ENCODE measurements at regions not wholly inside any gene's neighbourhood (a gene's known extent, or its start where the extent isn't known, plus 50 kb on each side); places are given as distances from the start of the nearest gene placed in this dataset.

DNA sequence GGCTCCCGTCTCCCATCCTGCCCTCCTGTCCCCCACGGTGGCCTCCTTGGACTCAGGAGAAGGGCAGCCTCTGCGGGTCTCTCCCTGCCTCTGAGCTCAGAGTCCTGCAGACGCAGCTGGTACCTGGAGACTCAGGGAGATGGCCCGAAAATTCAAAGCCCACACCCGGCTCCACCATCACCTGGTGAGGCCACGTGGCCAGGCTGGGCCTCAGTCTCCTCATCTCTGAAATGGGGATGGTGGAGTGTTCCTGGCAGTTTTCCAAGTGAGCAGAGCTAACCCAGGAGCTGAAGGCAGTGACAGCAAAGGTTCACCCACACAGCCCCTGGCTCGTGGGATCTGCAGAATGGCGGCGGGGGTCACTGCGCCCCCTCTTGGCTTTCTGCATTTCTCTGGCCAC is 62.1 kb upstream of the RXRA start:
- TF ChIP-seq, protein P1, sequence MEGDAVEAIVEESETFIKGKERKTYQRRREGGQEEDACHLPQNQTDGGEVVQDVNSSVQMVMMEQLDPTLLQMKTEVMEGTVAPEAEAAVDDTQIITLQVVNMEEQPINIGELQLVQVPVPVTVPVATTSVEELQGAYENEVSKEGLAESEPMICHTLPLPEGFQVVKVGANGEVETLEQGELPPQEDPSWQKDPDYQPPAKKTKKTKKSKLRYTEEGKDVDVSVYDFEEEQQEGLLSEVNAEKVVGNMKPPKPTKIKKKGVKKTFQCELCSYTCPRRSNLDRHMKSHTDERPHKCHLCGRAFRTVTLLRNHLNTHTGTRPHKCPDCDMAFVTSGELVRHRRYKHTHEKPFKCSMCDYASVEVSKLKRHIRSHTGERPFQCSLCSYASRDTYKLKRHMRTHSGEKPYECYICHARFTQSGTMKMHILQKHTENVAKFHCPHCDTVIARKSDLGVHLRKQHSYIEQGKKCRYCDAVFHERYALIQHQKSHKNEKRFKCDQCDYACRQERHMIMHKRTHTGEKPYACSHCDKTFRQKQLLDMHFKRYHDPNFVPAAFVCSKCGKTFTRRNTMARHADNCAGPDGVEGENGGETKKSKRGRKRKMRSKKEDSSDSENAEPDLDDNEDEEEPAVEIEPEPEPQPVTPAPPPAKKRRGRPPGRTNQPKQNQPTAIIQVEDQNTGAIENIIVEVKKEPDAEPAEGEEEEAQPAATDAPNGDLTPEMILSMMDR (optimal IDR thresholded peaks at IDR 0.05 in 1 of 3, IDR thresholded peaks at IDR 0.05 in 1 of 3, conservative IDR thresholded peaks at IDR 0.05 in 1 of 3; ENCODE audit: extremely low read depth in 1 of 3, insufficient read depth in 2 of 3, low read length in 3 of 3): no peak
- TF ChIP-seq EZH2 (IDR thresholded peaks at IDR 0.05; ENCODE audit: low read length): no peak

Data from keratinocyte (primary cell).